ENCODE measurements at regions not wholly inside any gene's neighbourhood (a gene's known extent, or its start where the extent isn't known, plus 50 kb on each side); places are given as distances from the start of the nearest gene placed in this dataset.

- no peak for TF ChIP-seq ZNF318 (IDR thresholded peaks at IDR 0.05; ENCODE audit: borderline replicate concordance in 1 of 2, low read depth in 1 of 2)
- TF ChIP-seq ZNF717 (CRISPR knock-in tag; IDR thresholded peaks at IDR 0.05): no peak
- no peak for TF ChIP-seq CREB3L1 (IDR thresholded peaks at IDR 0.05; ENCODE audit: borderline replicate concordance, low read depth)
- TF ChIP-seq ZBTB1 (CRISPR knock-in tag; IDR thresholded peaks at IDR 0.05; ENCODE audit: borderline replicate concordance, low read depth): no peak
- no peak for TF ChIP-seq NKRF (IDR thresholded peaks at IDR 0.05; ENCODE audit: borderline replicate concordance)
- TF ChIP-seq NFATC3 (IDR thresholded peaks at IDR 0.05): no peak
- no peak for TF ChIP-seq VEZF1 (CRISPR knock-in tag; IDR thresholded peaks at IDR 0.05)
- no peak for TF ChIP-seq ZNF12 (CRISPR knock-in tag; IDR thresholded peaks at IDR 0.05)
- TF ChIP-seq MAZ (CRISPR knock-in tag; conservative IDR thresholded peaks at IDR 0.05 in 1 of 2, IDR thresholded peaks at IDR 0.05 in 1 of 2): no peak
- no peak for TF ChIP-seq HIVEP1 (CRISPR knock-in tag; IDR thresholded peaks at IDR 0.05)
- no peak for TF ChIP-seq NCOA4 (IDR thresholded peaks at IDR 0.05; ENCODE audit: partially characterized antibody)
- TF ChIP-seq MITF (IDR thresholded peaks at IDR 0.05): no peak
- no peak for TF ChIP-seq FOS (IDR thresholded peaks at IDR 0.05; ENCODE audit: extremely low read depth, insufficient read length)
- TF ChIP-seq MBD2 (IDR thresholded peaks at IDR 0.05; ENCODE audit: borderline replicate concordance, low read depth): no peak
Measured at GRCh38 chr9:95809686-95810085, 65.8 kb upstream of the ERCC6L2 start (continued).

Data from K562 (cell line).